Lower leg skin (tissue), 4 donors: ENCODE measurements at regions not wholly inside any gene's neighbourhood (a gene's known extent, or its start where the extent isn't known, plus 50 kb on each side); places are given as distances from the start of the nearest gene placed in this dataset.

Source experiments
- DNase-seq, 2 donors: peaks; one replicate each; pipeline ENCODE4 v3.0.0-alpha.2; 2019; ENCODE audit warnings: low spot score in 2 of 2
- H3K4me3 ChIP-seq: fragments of 200-600 bp; sonication (generic); 2 replicates; pipeline ENCODE4 v1.5.1; 2017; ENCODE audit warnings: mild to moderate bottlenecking, low read depth; ENCODE audit not compliant: poor library complexity, severe bottlenecking
- CTCF ChIP-seq, 3 donors: fragments of 450-650 bp; IDR thresholded peaks; one replicate each; pipeline ENCODE4 v1.5.1; 2016; ENCODE audit warnings: antibody characterized with exemption in 3 of 3, mild to moderate bottlenecking in 3 of 3, moderate library complexity in 2 of 3
- POLR2A ChIP-seq, 2 donors: fragments of 450-650 bp; IDR thresholded peaks; one replicate each; pipeline ENCODE4 v1.6.1; 2016 to 2017; ENCODE audit warnings: antibody characterized with exemption in 2 of 2, mild to moderate bottlenecking in 1 of 2, moderate library complexity in 1 of 2
- WGBS, 2 donors: methylation state at CpG; one replicate each; pipeline ENCODE4 v1.1.5; 2018; 5-methylcytosine and 5-hydroxymethylcytosine counted together
- intact Hi-C: fragments of 100-400 bp; cut with DNase I; formaldehyde crosslinking; loops from one replicate; pipeline ENCODE4 v1.15.0; 2023; ENCODE audit warnings: low total_unique reads

DNA sequence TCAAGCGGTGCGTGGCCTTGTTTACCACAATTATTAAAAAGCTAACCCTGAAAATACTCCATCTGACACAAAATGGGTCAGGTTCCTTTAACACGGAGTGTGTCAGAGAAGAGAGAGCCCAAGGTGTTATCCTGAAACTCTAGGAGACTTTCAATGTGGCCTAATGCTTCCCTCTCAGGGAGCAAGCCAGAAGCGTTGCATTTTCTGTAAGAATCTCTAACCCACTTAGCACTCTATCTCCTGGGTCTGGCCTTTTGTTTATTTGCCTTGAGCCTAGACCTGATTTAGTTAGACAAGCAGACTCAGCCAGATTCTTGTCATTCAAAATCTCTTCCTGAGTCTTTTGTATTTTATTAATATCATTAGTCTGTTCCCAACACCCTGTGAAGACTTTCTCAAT is 184.0 kb upstream of the SYT1 start:
- no peak for TF ChIP-seq POLR2A (IDR thresholded peaks at IDR 0.05)
- no peak for TF ChIP-seq CTCF (IDR thresholded peaks at IDR 0.05)
- 78 to 80% methylated on average over 4 of the region's 4 CpGs for WGBS, 2 donors
- intact Hi-C loops = no loop called here

DNA sequence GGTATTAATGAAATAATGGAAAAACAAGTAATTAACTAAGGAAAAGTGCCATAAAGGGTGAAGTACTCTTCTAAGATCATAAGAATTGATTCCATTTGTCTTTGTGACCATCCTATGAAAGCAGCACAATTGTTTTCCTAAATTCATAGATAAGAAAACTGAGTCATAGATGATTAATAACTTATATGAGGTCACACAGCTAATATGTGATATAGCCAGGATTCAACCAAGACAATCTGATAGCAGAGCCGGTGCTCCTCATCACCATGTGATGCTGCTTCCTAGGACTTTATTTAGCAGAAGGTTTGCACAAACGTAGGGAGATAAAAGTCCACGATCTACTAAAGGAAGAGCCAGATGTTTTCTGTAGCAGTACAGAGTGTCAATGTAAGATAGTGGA is 181.5 kb upstream of the SYT1 start:
- TF ChIP-seq POLR2A (IDR thresholded peaks at IDR 0.05) = no peak
- no peak for TF ChIP-seq CTCF (IDR thresholded peaks at IDR 0.05)
- 76 to 80% methylated on average over 3 of the region's 3 CpGs for WGBS, 2 donors
- DNase-seq = no peak
- H3K4me3 ChIP-seq = no peak overlapping the region
- intact Hi-C loops = no loop called here

More for the DNA sequence above, 184.0 kb upstream of the SYT1 start:
- DNase-seq = no peak
- no peak overlapping the region for H3K4me3 ChIP-seq

GRCh38 chr12:78683626-78684025 is 180.9 kb upstream of the SYT1 start:
- intact Hi-C loops = no loop called here
- H3K4me3 ChIP-seq = no peak overlapping the region
- 92 to 96% methylated on average over 3 of the region's 3 CpGs for WGBS, 2 donors
- DNase-seq = no peak
- TF ChIP-seq POLR2A (IDR thresholded peaks at IDR 0.05) = no peak
- TF ChIP-seq CTCF (IDR thresholded peaks at IDR 0.05) = no peak

GRCh38 chr12:78684419-78684818 is 180.2 kb upstream of the SYT1 start:
- 41 to 55% methylated on average over 3 of the region's 3 CpGs for WGBS, 2 donors
- TF ChIP-seq CTCF (IDR thresholded peaks at IDR 0.05) (no peak), POLR2A (IDR thresholded peaks at IDR 0.05) (no peak)
- H3K4me3 ChIP-seq = no peak overlapping the region
- no peak for DNase-seq
- intact Hi-C loops = no loop called here

- WGBS, 2 donors = 96 to 97% methylated on average over 2 of the region's 2 CpGs
- intact Hi-C loops = no loop called here
- no peak overlapping the region for H3K4me3 ChIP-seq
- no peak for DNase-seq
- TF ChIP-seq POLR2A (IDR thresholded peaks at IDR 0.05) (no peak), CTCF (IDR thresholded peaks at IDR 0.05) (no peak)
These were observed 168.8 kb upstream of the SYT1 start for GRCh38 chr12:78695749-78696148.

- 24 to 45% methylated on average over 2 of the region's 2 CpGs for WGBS, 2 donors
- no peak for DNase-seq
These were observed 168.3 kb upstream of the SYT1 start for GRCh38 chr12:78696267-78696666.

More at GRCh38 chr12:78696267-78696666, 168.3 kb upstream of the SYT1 start:
- H3K4me3 ChIP-seq = no peak overlapping the region
- intact Hi-C loops = no loop called here
- TF ChIP-seq POLR2A (IDR thresholded peaks at IDR 0.05) = no peak
- no peak for TF ChIP-seq CTCF (IDR thresholded peaks at IDR 0.05)
